ENCODE measurements at regions not wholly inside any gene's neighbourhood (a gene's known extent, or its start where the extent isn't known, plus 50 kb on each side); places are given as distances from the start of the nearest gene placed in this dataset.

GRCh38 chr12:4012073-4012472 lies 138.9 kb upstream of the PARP11 start:
- ChIA-PET CTCF (interaction anchor here (0.8 kb wide), 1 partner anchor 14 kb away, joined by 3 read pairs; no protein-coding TSS in a partner anchor), POLR2A (interaction anchor here (1.2 kb wide), 1 partner anchor 36 kb away, joined by 3 read pairs; no protein-coding TSS in a partner anchor)

More at GRCh38 chr12:4012073-4012472, 138.9 kb upstream of the PARP11 start:
- H3K4me1 ChIP-seq (ENCODE audit: control insufficient read depth, insufficient read depth, low read length): no peaks in the 10 kb centered on the region
- no TSS peak for BruUV-seq (replicated peaks)
- intact Hi-C loops (cut with micrococcal nuclease; ENCODE audit: unreplicated experiment) (no loop called here), in situ Hi-C loops (cut with MboI) (no loop called here)
- ATAC-seq (no peak), FAIRE-seq (no peak), DNase-seq (ENCODE audit: low read depth, low spot score) (no peak)
- ChIA-PET SMC1A (ENCODE audit: uncharacterized antibody, unreplicated experiment) (no interaction called here), RAD21 (ENCODE audit: unreplicated experiment) (no interaction called here)
- no peak overlapping the region for H3K27ac ChIP-seq (ENCODE audit: control insufficient read depth, insufficient read depth)
- no peaks in the 10 kb centered on the region for H3K79me2 ChIP-seq (ENCODE audit: control insufficient read depth, insufficient read depth, low read length)
- H2AFZ ChIP-seq (ENCODE audit: control insufficient read depth, low read depth, low read length): no peak overlapping the region
- TF ChIP-seq PAX8 (IDR thresholded peaks at IDR 0.05) (no peak), SREBF2 (IDR thresholded peaks at IDR 0.05; ENCODE audit: low read length) (no peak), ZNF687 (IDR thresholded peaks at IDR 0.05) (no peak), CBX5 (IDR thresholded peaks at IDR 0.05; ENCODE audit: low read depth) (no peak), ZNF274 (IDR thresholded peaks at IDR 0.05; ENCODE audit: insufficient read depth, insufficient read length) (no peak)
- H3K36me3 ChIP-seq (ENCODE audit: control insufficient read depth in 2 of 2, insufficient read depth in 2 of 2, low read length in 1 of 2): no peaks in the 10 kb centered on the region
- H3K27me3 ChIP-seq (replicated peaks in 1 of 2; ENCODE audit: control insufficient read depth in 2 of 2, insufficient read depth in 2 of 2, low read length in 1 of 2): no peaks in the 10 kb centered on the region; a peak in 1 of 4 replicates
- no peaks in the 10 kb centered on the region for H3K9me3 ChIP-seq (replicated peaks; ENCODE audit: control insufficient read depth, insufficient read depth, low read length)
- H3K4me3 ChIP-seq: no peak overlapping the region
- no peak overlapping the region for H3K9ac ChIP-seq (ENCODE audit: control insufficient read depth, insufficient read depth, low read length)
- no peaks in the 10 kb centered on the region for H4K20me1 ChIP-seq (ENCODE audit: control insufficient read depth, insufficient read depth)
- H3K4me2 ChIP-seq (ENCODE audit: control insufficient read depth, insufficient read depth): no peak overlapping the region
